Right ventricle myocardium inferior (tissue), 1 donor: ENCODE measurements at regions not wholly inside any gene's neighbourhood (a gene's known extent, or its start where the extent isn't known, plus 50 kb on each side); places are given as distances from the start of the nearest gene placed in this dataset.

Experiments used
- ATAC-seq: fragments of 200-7000 bp; cut with Tn5 transposase; one replicate; pipeline ENCODE4 v1.9.1; 2020; ENCODE audit warnings: mild to moderate bottlenecking, moderate library complexity
- DNase-seq: peaks from one replicate; pipeline ENCODE4 v3.0.0; 2021; ENCODE audit errors: missing footprints
- intact Hi-C: fragments of 100-400 bp; cut with DNase I; formaldehyde crosslinking; loops from one replicate; pipeline ENCODE4 v1.11.0; 2022
- donor health status: DM: no; HTN: yes; CAD: no; lungs with severe emphysema.

- ATAC-seq (no peak), DNase-seq (no peak)
- intact Hi-C loops = loop anchor here (5.0 kb wide), 1 partner anchor 540 kb away; no protein-coding TSS in a partner anchor
Measured at GRCh38 chr10:77712207-77712606, 74.6 kb upstream of the KCNMA1 start.

DNA sequence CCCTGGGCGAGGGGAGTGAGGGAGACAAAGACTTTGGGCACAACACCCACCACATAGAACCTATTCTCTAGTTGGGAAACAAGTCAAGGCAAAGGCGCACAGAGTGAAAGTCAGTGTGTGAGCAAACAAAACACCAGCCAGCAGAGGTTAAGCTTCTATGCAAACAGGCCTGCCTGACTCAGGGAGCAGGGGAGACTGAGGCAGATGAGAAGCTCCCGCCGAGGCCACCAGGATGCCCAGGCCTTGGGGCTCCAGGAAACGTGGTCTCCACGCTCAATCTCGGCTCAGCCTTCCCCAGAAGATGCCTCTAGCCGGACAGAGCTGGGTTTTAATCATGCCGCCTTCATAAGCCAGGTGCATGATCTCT is 74.1 kb upstream of the KCNMA1 start:
- DNase-seq = no peak
- ATAC-seq = no peak
- intact Hi-C loops = loop anchor here (5.0 kb wide), 1 partner anchor 539 kb away; no protein-coding TSS in a partner anchor

GRCh38 chr10:77710759-77711682 is 73.4 kb upstream of the KCNMA1 start:
- DNase-seq (peak; percentile 89), ATAC-seq (peak; percentile 92)
- intact Hi-C loops = loop anchor here (5.0 kb wide), 1 partner anchor 539 kb away; no protein-coding TSS in a partner anchor

GRCh38 chr10:77710081-77710551 is 72.5 kb upstream of the KCNMA1 start:
- intact Hi-C loops = loop anchor here (5.0 kb wide), 1 partner anchor 538 kb away; no protein-coding TSS in a partner anchor
- no peak for ATAC-seq

GRCh38 chr10:77707570-77707969 is 70.0 kb upstream of the KCNMA1 start:
- no peak for ATAC-seq
- intact Hi-C loops = no loop called here
- DNase-seq = no peak

More at GRCh38 chr10:77710081-77710551, 72.5 kb upstream of the KCNMA1 start:
- DNase-seq = no peak

GRCh38 chr10:77702166-77702565 is 64.6 kb upstream of the KCNMA1 start:
- DNase-seq (no peak), ATAC-seq (no peak)
- intact Hi-C loops = no loop called here

GRCh38 chr10:77700086-77700485 is 62.5 kb upstream of the KCNMA1 start:
- ATAC-seq (no peak), DNase-seq (no peak)
- intact Hi-C loops = no loop called here

- intact Hi-C loops = no loop called here
- ATAC-seq (no peak), DNase-seq (no peak)
Measured at GRCh38 chr10:77699080-77699645, 61.6 kb upstream of the KCNMA1 start.

- intact Hi-C loops = no loop called here
- DNase-seq (no peak), ATAC-seq (no peak)
Measured at GRCh38 chr10:77698267-77698931, 60.8 kb upstream of the KCNMA1 start.

DNA sequence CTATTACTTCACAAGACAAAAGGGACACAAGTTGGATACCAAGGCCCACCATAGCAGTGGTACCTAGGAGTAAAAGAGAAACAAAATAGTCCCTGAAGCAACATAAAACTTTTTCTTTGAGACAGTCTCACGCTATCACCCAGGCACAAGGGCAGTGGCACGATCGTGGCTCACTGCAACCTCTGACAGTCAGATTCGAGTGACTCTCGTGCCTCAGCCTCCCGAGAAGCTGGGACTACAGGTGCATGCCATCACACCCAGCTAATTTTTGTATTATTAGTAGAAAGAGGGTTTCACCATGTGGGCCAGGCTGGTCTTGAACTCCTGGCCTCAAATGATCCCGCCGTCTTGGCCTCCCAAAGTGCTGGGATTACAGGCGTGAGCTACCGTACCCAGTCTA is 59.0 kb upstream of the KCNMA1 start:
- ATAC-seq = no peak
- DNase-seq = no peak
- intact Hi-C loops = no loop called here

- no peak for DNase-seq
- no peak for ATAC-seq
- intact Hi-C loops = no loop called here
Measured at GRCh38 chr10:77695186-77695585, 57.6 kb upstream of the KCNMA1 start.

DNA sequence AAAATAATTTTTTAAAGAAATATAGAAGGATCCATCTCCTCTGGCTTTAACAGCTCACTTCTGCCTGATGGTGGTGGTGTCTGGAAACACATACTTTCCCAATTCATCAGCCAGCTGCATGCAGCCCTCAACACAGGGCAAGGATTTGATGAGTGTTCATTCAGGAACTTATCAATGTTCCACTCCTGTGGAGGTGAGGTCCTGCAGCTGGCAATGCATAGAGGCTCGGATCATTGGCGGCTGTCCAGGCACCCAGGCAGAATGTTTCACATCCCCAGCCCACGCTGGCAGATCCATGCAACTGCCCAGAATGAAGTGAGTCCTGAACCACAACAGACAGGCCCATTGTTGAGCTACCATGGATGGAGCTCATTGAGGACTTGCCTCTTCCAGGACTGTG is 55.2 kb upstream of the KCNMA1 start:
- no peak for ATAC-seq
- intact Hi-C loops = no loop called here

GRCh38 chr10:77689339-77689738 is 51.7 kb upstream of the KCNMA1 start:
- no peak for ATAC-seq
- DNase-seq = no peak
- intact Hi-C loops = no loop called here

More for the DNA sequence above, 55.2 kb upstream of the KCNMA1 start:
- no peak for DNase-seq

DNA sequence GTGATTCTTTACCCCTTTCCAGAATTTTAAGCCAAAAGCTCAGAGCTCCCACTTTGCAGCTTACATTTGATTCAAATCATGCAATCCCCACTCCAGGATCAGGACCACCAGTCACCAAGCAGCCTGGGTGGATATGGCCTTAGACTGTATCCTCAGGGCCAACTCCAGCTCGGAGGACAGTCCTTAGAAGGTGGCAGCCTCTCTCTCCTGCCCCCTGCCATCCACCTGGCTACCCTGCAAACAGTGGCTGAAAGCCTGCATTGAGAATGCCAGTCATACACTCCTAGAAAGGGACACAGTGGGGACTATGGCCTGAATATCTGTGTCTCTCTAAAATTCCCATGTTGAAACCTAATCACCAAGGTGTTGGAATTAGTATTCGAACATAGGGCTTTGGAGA is 50.0 kb upstream of the KCNMA1 start:
- DNase-seq = no peak
- intact Hi-C loops = no loop called here
- no peak for ATAC-seq
